HG03045 (cell line): ENCODE measurements at regions not wholly inside any gene's neighbourhood (a gene's known extent, or its start where the extent isn't known, plus 50 kb on each side); places are given as distances from the start of the nearest gene placed in this dataset.
A peak's percentile ranks its signal among the peaks of the same experiment; 100 is the strongest.
"Not testable (repeated sequence)": the region's sequence is repeated elsewhere in the genome, so short reads cannot be mapped to it uniquely, and the experiment has no call there.

Source experiments
- ATAC-seq: cut with Tn5 transposase; IDR thresholded peaks from one replicate; pipeline ENCODE4 v1.9.1; 2021; ENCODE audit warnings: mild to moderate bottlenecking, moderate library complexity; ENCODE audit not compliant: unreplicated experiment

GRCh38 chr2:75432761-75433361, 127.9 kb downstream of the EVA1A start:
- ATAC-seq, result peak; percentile 87

DNA sequence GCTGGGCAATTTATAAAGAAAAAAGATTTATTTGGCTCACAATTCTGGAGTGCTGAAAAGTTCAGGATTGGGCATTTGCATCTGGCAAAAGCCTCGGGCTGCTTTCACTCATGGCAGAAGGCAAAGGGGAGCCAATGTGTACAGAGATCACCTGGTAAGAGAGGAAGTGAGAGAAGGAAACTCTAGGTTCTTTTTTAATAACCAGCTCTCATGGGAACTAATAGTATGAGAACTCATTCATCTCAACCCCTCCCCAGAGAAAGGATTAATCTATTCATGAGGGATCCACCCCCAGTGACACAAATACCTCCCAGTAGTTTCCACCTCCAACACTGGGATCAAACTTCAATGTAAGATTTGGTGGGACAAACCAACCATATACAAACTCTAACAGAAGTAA, 129.0 kb downstream of the EVA1A start:
- ATAC-seq, result peak; percentile 47

GRCh38 chr2:75431276-75431675, 129.5 kb downstream of the EVA1A start:
- no peak for ATAC-seq

DNA sequence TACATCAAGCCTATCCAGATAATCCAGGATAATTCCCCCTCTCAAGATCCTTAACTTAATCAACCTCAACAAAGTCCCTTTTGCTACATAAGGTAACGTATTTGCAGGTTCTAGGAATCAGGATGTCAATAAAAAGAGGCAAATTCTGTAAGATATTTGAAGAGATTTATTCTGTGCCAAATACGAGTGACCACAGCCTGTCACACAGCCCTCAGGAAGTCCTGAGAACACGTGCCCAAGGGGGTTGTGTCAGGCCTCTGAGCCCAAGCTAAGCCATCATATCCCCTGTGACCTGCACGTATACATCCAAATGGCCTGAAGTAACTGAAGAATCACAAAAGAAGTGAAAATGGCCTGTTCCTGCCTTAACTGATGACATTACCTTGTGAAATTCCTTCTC, 130.3 kb downstream of the EVA1A start:
- ATAC-seq, result not testable (repeated sequence)

GRCh38 chr2:75428646-75429443, 131.9 kb downstream of the EVA1A start:
- no peak for ATAC-seq

DNA sequence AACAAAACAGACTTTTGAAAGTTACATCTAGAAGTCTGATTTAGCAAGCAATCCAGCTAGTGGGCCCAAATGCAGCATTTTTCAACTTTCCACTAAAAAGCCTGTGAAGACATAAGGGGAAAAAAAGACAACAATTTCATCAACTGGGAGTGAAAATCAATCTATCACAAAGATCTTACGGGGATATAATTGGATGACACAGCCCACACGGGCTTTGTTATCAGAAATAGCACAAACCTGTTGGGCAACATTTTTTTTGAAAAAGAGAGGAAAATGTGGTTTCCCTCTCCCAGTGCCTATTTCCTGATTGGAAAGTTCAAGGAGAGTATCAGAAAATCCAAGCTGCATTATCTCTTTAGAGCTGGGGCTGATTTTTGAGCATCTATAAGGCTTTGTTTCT, 132.7 kb downstream of the EVA1A start:
- no peak for ATAC-seq

DNA sequence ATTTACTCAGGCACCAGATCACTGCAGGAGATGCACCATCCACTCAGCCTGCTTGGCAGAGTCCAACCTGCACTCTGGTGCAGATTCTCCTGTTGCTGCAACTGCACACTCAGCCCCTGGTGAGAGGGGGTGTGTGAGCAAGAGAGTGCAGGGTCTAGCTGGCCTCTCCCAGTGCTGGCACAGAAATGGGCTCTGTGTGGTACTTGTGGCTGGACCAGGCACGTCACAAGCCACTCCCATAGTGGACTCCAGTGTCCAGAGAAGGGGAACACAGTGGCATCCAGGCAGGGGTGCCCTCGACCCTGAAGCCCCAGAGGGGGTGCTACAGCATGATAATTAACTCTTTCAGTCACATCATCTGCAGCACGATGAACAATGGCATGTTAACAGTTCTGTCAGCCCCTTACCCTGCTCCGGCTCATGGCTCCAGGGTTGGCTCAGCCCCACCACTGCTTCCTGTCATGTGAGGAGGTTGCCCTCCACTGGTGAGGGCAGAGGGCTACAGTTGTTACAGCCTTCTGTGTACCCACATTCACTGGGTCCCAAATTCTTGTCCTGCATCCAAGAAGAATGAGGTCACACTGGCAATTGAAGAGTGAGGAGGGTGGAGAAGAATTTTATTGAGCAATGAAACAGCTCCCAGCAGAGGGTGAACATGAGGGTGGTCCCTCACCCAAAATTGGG, 135.7 kb downstream of the EVA1A start:
- no peak for ATAC-seq

DNA sequence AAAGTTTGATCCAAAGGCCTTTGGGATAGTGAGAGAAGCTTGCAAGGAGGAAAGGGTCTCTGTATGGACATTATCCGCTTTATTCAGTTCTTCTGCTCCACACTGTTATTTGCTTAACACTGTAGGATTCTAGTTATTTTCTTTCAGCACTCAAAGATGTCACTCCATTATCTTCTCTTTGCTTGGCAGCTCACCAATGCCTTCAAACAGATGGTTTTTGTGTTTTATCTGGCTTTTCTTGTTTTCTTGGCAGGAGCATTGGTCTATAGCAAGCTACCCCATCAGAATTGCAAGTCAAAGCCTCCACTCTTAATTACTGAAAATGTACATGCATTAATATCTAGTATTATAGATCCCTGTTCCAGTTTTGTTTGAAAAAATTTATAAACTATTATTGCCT, 138.8 kb downstream of the EVA1A start:
- ATAC-seq, result no peak

GRCh38 chr2:75416420-75417342, 144.1 kb downstream of the EVA1A start:
- no peak for ATAC-seq

DNA sequence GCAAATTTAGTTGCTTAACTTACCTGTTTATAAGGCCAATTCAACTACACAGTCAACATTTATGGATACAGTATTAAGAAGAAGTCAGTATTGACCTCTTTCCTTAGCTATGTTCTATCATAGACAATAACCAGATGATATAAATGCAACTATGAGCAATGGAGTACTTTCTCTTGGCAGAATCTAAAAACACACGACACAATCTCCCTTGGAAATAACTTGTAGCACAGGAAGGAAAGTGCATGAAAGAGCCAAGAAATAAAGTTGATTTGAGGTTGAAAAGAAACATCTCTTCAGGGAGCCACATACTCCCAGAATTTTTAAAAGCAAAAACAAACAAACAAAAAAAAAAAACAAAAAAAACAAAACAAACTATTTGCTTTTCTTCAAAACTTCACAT, 145.0 kb downstream of the EVA1A start:
- ATAC-seq, result no peak

DNA sequence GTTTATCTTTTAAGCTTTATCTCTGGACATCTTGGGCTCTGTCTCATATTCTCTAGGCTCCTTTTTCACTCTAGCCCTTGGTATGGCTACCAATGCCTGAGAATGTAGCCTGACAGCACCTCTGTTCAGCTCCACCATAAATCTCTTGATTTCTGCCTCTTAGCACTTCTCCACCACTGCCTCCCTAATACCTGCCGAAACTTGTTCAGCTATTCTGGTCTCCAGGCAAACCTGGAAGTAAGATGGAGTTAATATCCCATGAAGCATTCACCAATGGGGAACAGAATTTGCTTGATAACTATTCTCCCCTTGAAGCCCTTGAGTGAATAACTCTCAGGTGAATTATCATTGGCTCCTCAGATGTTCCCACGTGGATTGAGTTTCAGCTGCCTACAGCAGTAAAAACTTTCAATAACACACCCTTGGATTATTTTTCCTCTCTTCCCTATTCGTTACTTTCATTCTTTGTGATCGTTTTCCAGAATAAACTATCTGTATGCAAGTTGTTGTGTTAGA, 145.6 kb downstream of the EVA1A start:
- ATAC-seq, result no peak

GRCh38 chr2:75411574-75411973, 149.2 kb downstream of the EVA1A start:
- no peak for ATAC-seq

DNA sequence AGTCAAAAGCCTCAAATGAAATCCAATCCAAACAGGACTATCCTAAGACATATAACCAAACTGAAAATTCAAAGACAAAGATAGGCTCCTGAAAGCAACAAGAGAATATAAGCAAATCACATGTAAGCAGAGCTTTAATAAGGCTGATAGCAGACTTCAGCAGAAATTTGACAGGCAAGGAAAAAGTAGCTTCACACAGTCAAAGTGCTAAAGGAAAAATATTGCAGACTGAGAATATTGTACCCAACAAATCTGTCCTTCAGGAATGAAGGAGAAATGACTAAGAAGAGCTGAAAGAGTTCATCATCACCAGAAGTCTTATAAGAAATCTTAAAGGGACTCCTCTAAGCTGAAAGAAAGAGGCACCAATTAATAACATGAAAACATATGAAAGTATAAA, 150.0 kb downstream of the EVA1A start:
- ATAC-seq, result no peak

DNA sequence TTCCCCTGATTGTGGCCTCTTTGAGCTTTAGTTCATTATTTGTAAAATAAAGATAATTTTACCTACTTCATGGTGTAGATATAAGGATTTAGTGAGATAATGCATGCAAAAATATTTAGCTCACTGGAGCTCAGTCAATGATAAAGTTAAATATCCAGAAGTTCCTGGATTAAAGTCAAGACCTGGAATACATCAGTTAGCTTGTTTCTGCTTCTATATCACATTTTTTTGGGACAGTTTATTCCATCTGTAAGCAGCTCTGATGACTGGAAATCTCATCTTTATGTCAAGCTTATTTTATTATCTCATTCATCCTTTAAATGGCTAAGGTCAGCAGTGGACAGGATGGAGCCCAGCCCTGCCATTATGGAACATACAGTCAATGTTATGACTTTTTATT, 152.0 kb downstream of the EVA1A start:
- ATAC-seq, result no peak

- ATAC-seq, result no peak
These were observed 153.7 kb downstream of the EVA1A start for GRCh38 chr2:75407038-75407530.

DNA sequence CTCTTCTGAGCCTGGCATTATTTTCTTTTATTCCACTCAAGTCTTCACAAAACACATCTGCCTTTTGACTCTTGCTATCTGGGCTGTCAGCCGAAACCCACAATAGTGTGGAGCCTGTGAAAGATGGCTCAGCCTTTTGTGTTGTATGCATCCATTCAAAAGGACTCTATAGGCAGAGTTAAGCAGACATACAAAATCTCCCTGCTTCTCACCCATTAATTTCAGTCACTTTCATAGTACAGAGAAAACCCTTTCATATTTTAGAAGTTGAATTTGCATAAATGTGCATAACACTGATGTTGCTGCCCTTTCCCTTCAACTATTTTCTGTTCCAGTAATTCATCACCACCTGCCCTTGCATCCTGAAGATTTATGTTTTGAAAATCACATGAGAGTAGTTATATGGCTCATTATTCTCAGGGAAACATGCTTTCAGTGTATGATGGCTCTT, 154.6 kb downstream of the EVA1A start:
- no peak for ATAC-seq

- no peak for ATAC-seq
These were observed 155.7 kb downstream of the EVA1A start for GRCh38 chr2:75405000-75405399.

GRCh38 chr2:75403991-75404428, 156.7 kb downstream of the EVA1A start:
- ATAC-seq, result peak; percentile 73

DNA sequence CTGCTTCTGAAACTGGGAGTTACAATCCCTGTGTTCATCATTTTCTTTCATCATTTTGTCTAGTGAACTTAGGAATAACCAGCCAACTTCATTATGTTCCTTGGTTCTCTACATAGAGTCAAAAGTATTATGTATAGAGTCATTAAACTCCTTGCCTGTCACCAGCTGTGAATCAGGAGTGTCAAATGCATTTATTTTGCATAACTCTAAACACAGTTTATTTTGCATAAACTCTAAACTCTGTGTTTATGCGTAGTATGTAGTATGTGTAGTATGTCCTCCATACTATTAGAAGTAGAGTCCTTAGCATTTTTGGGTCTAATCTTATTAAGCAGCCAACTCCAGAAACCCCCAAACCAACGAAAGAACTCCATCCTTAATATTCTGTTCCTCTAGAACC, 164.4 kb downstream of the EVA1A start:
- ATAC-seq, result no peak

- not testable (repeated sequence) for ATAC-seq
These were observed 166.0 kb downstream of the EVA1A start for GRCh38 chr2:75394764-75395163.
